ENCODE measurements at regions not wholly inside any gene's neighbourhood (a gene's known extent, or its start where the extent isn't known, plus 50 kb on each side); places are given as distances from the start of the nearest gene placed in this dataset.

DNA sequence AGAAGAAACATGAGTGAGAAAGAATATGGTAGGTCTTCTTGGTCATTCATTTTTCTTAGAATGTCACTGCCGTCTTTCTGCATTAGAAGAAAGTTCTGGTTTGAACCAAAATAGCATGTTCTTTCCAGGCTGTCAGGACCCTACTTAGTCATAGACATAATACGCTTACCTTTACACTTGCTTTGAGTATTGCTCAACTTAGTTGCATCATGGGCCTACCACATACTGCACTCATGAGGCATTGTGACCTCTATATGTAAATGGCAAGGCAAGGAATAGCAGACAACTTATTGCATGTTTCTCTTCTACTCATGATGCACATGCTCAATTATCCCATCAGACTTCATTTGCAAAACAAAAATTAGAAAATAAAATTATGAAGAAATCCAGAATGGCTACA lies 415.0 kb downstream of the HLX start:
- FAIRE-seq (no peak), ATAC-seq (no peak), DNase-seq (ENCODE audit: low read depth, low spot score) (no peak)
- intact Hi-C loops (cut with micrococcal nuclease; ENCODE audit: unreplicated experiment) = no loop called here
- in situ Hi-C loops (cut with MboI) = no loop called here
- Histone ChIP-seq H3K4me2 (ENCODE audit: control insufficient read depth, insufficient read depth) (no peak overlapping the region), H2AFZ (ENCODE audit: control insufficient read depth, low read depth, low read length) (no peak overlapping the region), H3K27ac (ENCODE audit: control insufficient read depth, insufficient read depth) (no peak overlapping the region), H3K27me3 (replicated peaks in 1 of 2; ENCODE audit: control insufficient read depth in 2 of 2, insufficient read depth in 2 of 2, low read length in 1 of 2) (no peaks in the 10 kb centered on the region), H3K4me3 (no peak overlapping the region), H3K4me1 (ENCODE audit: control insufficient read depth, insufficient read depth, low read length) (no peaks in the 10 kb centered on the region), H3K9me3 (replicated peaks; ENCODE audit: control insufficient read depth, insufficient read depth, low read length) (no peaks in the 10 kb centered on the region), H3K79me2 (ENCODE audit: control insufficient read depth, insufficient read depth, low read length) (no peaks in the 10 kb centered on the region), H4K20me1 (ENCODE audit: control insufficient read depth, insufficient read depth) (no peaks in the 10 kb centered on the region), H3K9ac (ENCODE audit: control insufficient read depth, insufficient read depth, low read length) (no peak overlapping the region), H3K36me3 (ENCODE audit: control insufficient read depth in 2 of 2, insufficient read depth in 2 of 2, low read length in 1 of 2) (no peaks in the 10 kb centered on the region)
- CTCF ChIA-PET = no interaction called here
- RAD21 ChIA-PET (ENCODE audit: unreplicated experiment) = no interaction called here
- SMC1A ChIA-PET (ENCODE audit: uncharacterized antibody, unreplicated experiment) = no interaction called here
- no TSS peak for BruUV-seq (replicated peaks)
- POLR2A ChIA-PET = no interaction called here
- TF ChIP-seq NFXL1 (IDR thresholded peaks at IDR 0.05; ENCODE audit: borderline replicate concordance) (no peak), YBX1 (IDR thresholded peaks at IDR 0.05) (no peak), TCF7 (IDR thresholded peaks at IDR 0.05; ENCODE audit: borderline replicate concordance) (no peak), POLR2AphosphoS2 (IDR thresholded peaks at IDR 0.05; ENCODE audit: low read depth, low read length) (no peak), SMC3 (IDR thresholded peaks at IDR 0.05; ENCODE audit: borderline replicate concordance, low read length) (no peak), CBX3 (IDR thresholded peaks at IDR 0.05; ENCODE audit: borderline replicate concordance, low read depth) (no peak), CREB1 (IDR thresholded peaks at IDR 0.05; ENCODE audit: low read depth) (no peak), WRNIP1 (IDR thresholded peaks at IDR 0.05; ENCODE audit: borderline replicate concordance, low read depth, low read length) (no peak), IKZF1 (conservative IDR thresholded peaks at IDR 0.05) (no peak), STAT1 (conservative IDR thresholded peaks at IDR 0.05) (no peak), SMARCA5 (IDR thresholded peaks at IDR 0.05) (no peak), ETV6 (conservative IDR thresholded peaks at IDR 0.05 in 1 of 2, IDR thresholded peaks at IDR 0.05 in 1 of 2; ENCODE audit: borderline replicate concordance in 1 of 2, low read depth in 1 of 2) (no peak), HDAC6 (IDR thresholded peaks at IDR 0.05; ENCODE audit: unreplicated experiment) (no peak), CBFB (IDR thresholded peaks at IDR 0.05; ENCODE audit: low read depth) (no peak), SUPT20H (IDR thresholded peaks at IDR 0.05; ENCODE audit: borderline replicate concordance, control insufficient read depth, low read depth, low read length) (no peak)
- TF ChIP-seq, protein P1, sequence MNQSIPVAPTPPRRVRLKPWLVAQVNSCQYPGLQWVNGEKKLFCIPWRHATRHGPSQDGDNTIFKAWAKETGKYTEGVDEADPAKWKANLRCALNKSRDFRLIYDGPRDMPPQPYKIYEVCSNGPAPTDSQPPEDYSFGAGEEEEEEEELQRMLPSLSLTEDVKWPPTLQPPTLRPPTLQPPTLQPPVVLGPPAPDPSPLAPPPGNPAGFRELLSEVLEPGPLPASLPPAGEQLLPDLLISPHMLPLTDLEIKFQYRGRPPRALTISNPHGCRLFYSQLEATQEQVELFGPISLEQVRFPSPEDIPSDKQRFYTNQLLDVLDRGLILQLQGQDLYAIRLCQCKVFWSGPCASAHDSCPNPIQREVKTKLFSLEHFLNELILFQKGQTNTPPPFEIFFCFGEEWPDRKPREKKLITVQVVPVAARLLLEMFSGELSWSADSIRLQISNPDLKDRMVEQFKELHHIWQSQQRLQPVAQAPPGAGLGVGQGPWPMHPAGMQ (IDR thresholded peaks at IDR 0.05; ENCODE audit: borderline replicate concordance) = no peak
- TF ChIP-seq, protein P2, sequence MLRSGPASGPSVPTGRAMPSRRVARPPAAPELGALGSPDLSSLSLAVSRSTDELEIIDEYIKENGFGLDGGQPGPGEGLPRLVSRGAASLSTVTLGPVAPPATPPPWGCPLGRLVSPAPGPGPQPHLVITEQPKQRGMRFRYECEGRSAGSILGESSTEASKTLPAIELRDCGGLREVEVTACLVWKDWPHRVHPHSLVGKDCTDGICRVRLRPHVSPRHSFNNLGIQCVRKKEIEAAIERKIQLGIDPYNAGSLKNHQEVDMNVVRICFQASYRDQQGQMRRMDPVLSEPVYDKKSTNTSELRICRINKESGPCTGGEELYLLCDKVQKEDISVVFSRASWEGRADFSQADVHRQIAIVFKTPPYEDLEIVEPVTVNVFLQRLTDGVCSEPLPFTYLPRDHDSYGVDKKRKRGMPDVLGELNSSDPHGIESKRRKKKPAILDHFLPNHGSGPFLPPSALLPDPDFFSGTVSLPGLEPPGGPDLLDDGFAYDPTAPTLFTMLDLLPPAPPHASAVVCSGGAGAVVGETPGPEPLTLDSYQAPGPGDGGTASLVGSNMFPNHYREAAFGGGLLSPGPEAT (IDR thresholded peaks at IDR 0.05; ENCODE audit: low read depth) = no peak
- TF ChIP-seq, protein P3, sequence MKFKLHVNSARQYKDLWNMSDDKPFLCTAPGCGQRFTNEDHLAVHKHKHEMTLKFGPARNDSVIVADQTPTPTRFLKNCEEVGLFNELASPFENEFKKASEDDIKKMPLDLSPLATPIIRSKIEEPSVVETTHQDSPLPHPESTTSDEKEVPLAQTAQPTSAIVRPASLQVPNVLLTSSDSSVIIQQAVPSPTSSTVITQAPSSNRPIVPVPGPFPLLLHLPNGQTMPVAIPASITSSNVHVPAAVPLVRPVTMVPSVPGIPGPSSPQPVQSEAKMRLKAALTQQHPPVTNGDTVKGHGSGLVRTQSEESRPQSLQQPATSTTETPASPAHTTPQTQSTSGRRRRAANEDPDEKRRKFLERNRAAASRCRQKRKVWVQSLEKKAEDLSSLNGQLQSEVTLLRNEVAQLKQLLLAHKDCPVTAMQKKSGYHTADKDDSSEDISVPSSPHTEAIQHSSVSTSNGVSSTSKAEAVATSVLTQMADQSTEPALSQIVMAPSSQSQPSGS (IDR thresholded peaks at IDR 0.05; ENCODE audit: low read length) = no peak
- TF ChIP-seq, protein P4, sequence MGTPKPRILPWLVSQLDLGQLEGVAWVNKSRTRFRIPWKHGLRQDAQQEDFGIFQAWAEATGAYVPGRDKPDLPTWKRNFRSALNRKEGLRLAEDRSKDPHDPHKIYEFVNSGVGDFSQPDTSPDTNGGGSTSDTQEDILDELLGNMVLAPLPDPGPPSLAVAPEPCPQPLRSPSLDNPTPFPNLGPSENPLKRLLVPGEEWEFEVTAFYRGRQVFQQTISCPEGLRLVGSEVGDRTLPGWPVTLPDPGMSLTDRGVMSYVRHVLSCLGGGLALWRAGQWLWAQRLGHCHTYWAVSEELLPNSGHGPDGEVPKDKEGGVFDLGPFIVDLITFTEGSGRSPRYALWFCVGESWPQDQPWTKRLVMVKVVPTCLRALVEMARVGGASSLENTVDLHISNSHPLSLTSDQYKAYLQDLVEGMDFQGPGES (IDR thresholded peaks at IDR 0.05) = no peak
- 30% methylated on average over 2 of the region's 2 CpGs for WGBS (ENCODE audit: insufficient coverage, insufficient replicate concordance, low lambda C conversion rate, missing lambda C conversion rate)
